ENCODE measurements at regions not wholly inside any gene's neighbourhood (a gene's known extent, or its start where the extent isn't known, plus 50 kb on each side); places are given as distances from the start of the nearest gene placed in this dataset.

DNA sequence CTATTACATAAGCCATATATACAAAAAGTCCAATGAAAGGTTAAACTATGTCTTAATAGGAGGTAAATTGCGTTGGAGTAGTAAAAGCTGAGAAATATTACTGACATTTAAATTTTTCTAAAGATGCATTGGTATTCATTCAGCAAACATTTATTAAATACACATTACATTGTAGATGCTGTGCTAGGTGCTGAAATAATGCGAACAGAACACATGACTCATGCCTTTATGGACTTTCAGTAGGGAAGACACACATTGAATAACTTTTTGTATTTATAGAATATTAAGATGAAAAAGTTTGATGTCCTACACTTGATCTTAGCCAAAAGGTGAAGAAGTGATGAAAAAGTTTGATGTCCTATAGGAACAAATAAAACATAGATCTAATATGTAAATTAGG, 871.1 kb upstream of the SLIT2 start:
- in situ Hi-C loops (cut with HindIII; ENCODE audit: extremely low pct_ligation_motif_present, low pct_unique_long_range_greater_than_20kb), result no loop called here

More for the DNA sequence above, 871.1 kb upstream of the SLIT2 start:
- POLR2A ChIA-PET, result no interaction called here
- Histone ChIP-seq H3K4me3 (replicated peaks in 1 of 3; ENCODE audit: insufficient read depth in 1 of 3, low read depth in 2 of 3, low read length in 3 of 3) (no peak overlapping the region), H3K4me2 (ENCODE audit: low read depth, low read length) (no peak overlapping the region), H3K27ac (ENCODE audit: extremely low read length, insufficient read depth, low read length) (no peak overlapping the region), H4K20me1 (ENCODE audit: insufficient read depth, low read length) (no peaks in the 10 kb centered on the region), H3K36me3 (replicated peaks in 1 of 2; ENCODE audit: control insufficient read depth in 1 of 2, insufficient read depth in 2 of 2, low read length in 2 of 2) (no peaks in the 10 kb centered on the region), H3K27me3 (ENCODE audit: control insufficient read depth in 1 of 2, insufficient read depth in 2 of 2, low read length in 2 of 2) (no peaks in the 10 kb centered on the region), H2AFZ (ENCODE audit: low read length) (no peak overlapping the region), H3K79me2 (ENCODE audit: insufficient read depth, low read length) (no peaks in the 10 kb centered on the region), H3K9me3 (ENCODE audit: low read length) (peaks cover 95% of the 10 kb centered on the region), H3K9ac (ENCODE audit: insufficient read depth, low read depth, low read length) (no peak overlapping the region), H3K4me1 (ENCODE audit: insufficient read depth, low read length) (no peaks in the 10 kb centered on the region)
- intact Hi-C loops (cut with micrococcal nuclease; ENCODE audit: unreplicated experiment), result no loop called here
- BruUV-seq (replicated peaks), result no TSS peak
- whole genome bisulfite sequencing (ENCODE audit: low lambda C conversion rate), result 5% methylated on average over 2 of the region's 2 CpGs
- CTCF ChIA-PET (ENCODE audit: low intra/inter-chr PET ratio, low total read pairs), result no interaction called here
- DNase-seq (ENCODE audit: low spot score) (no peak), FAIRE-seq (no peak), ATAC-seq (no peak)
- no peak for TF ChIP-seq DMAP1 (CRISPR knock-in tag; IDR thresholded peaks at IDR 0.05)
- TF ChIP-seq HMG20A (CRISPR knock-in tag; IDR thresholded peaks at IDR 0.05; ENCODE audit: borderline replicate concordance), result no peak
- TF ChIP-seq, protein P1, sequence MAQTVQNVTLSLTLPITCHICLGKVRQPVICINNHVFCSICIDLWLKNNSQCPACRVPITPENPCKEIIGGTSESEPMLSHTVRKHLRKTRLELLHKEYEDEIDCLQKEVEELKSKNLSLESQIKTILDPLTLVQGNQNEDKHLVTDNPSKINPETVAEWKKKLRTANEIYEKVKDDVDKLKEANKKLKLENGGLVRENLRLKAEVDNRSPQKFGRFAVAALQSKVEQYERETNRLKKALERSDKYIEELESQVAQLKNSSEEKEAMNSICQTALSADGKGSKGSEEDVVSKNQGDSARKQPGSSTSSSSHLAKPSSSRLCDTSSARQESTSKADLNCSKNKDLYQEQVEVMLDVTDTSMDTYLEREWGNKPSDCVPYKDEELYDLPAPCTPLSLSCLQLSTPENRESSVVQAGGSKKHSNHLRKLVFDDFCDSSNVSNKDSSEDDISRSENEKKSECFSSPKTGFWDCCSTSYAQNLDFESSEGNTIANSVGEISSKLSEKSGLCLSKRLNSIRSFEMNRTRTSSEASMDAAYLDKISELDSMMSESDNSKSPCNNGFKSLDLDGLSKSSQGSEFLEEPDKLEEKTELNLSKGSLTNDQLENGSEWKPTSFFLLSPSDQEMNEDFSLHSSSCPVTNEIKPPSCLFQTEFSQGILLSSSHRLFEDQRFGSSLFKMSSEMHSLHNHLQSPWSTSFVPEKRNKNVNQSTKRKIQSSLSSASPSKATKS (CRISPR knock-in tag; IDR thresholded peaks at IDR 0.05), result no peak
- TF ChIP-seq ZNF441 (CRISPR knock-in tag; IDR thresholded peaks at IDR 0.05; ENCODE audit: borderline replicate concordance), result no peak
- TF ChIP-seq ZMYM2 (CRISPR knock-in tag; IDR thresholded peaks at IDR 0.05), result no peak
- TF ChIP-seq, protein P2, sequence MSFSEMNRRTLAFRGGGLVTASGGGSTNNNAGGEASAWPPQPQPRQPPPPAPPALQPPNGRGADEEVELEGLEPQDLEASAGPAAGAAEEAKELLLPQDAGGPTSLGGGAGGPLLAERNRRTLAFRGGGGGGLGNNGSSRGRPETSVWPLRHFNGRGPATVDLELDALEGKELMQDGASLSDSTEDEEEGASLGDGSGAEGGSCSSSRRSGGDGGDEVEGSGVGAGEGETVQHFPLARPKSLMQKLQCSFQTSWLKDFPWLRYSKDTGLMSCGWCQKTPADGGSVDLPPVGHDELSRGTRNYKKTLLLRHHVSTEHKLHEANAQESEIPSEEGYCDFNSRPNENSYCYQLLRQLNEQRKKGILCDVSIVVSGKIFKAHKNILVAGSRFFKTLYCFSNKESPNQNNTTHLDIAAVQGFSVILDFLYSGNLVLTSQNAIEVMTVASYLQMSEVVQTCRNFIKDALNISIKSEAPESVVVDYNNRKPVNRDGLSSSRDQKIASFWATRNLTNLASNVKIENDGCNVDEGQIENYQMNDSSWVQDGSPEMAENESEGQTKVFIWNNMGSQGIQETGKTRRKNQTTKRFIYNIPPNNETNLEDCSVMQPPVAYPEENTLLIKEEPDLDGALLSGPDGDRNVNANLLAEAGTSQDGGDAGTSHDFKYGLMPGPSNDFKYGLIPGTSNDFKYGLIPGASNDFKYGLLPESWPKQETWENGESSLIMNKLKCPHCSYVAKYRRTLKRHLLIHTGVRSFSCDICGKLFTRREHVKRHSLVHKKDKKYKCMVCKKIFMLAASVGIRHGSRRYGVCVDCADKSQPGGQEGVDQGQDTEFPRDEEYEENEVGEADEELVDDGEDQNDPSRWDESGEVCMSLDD (CRISPR knock-in tag; IDR thresholded peaks at IDR 0.05; ENCODE audit: borderline replicate concordance), result no peak
- no peak for TF ChIP-seq ZNF34 (CRISPR knock-in tag; IDR thresholded peaks at IDR 0.05; ENCODE audit: borderline replicate concordance)
- no peak for TF ChIP-seq CBX1 (IDR thresholded peaks at IDR 0.05; ENCODE audit: low read depth)
- TF ChIP-seq PHF21A (CRISPR knock-in tag; IDR thresholded peaks at IDR 0.05), result no peak
- no peak for TF ChIP-seq ZNF557 (CRISPR knock-in tag; IDR thresholded peaks at IDR 0.05)
- no peak for TF ChIP-seq HES4 (CRISPR knock-in tag; IDR thresholded peaks at IDR 0.05; ENCODE audit: borderline replicate concordance)
- TF ChIP-seq NFE2 (CRISPR knock-in tag; IDR thresholded peaks at IDR 0.05), result no peak
- TF ChIP-seq BRCA1 (CRISPR knock-in tag; IDR thresholded peaks at IDR 0.05), result no peak
- TF ChIP-seq, protein P3, sequence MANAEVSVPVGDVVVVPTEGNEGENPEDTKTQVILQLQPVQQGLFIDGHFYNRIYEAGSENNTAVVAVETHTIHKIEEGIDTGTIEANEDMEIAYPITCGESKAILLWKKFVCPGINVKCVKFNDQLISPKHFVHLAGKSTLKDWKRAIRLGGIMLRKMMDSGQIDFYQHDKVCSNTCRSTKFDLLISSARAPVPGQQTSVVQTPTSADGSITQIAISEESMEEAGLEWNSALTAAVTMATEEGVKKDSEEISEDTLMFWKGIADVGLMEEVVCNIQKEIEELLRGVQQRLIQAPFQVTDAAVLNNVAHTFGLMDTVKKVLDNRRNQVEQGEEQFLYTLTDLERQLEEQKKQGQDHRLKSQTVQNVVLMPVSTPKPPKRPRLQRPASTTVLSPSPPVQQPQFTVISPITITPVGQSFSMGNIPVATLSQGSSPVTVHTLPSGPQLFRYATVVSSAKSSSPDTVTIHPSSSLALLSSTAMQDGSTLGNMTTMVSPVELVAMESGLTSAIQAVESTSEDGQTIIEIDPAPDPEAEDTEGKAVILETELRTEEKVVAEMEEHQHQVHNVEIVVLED (CRISPR knock-in tag; IDR thresholded peaks at IDR 0.05; ENCODE audit: borderline replicate concordance), result no peak

All from HepG2 (cell line).